ENCODE measurements at regions not wholly inside any gene's neighbourhood (a gene's known extent, or its start where the extent isn't known, plus 50 kb on each side); places are given as distances from the start of the nearest gene placed in this dataset.

DNA sequence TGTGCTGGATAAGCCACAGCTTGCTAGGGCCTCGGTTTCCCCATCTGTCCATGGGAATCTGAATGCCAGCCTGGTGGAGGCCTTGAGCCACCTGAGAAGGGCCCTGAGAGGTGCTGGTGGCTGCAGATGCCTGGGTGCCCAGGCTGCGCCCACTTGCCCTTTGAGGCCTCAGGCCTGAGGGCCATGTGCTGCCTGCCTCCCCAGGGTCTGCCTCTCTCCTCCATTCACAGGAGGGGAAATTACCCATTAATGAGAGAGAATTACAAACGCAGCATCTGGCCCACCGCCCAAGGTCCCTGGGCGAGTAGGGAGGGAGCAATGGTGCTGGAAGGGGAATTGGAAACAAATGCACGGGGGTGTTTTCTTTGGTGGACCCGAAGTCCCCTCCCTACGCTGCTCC is 59.6 kb downstream of the BARX1 start:
- Histone ChIP-seq H3K36me3 (no peaks in the 10 kb centered on the region), H3K27ac (no peak overlapping the region), H3K27me3 (no peaks in the 10 kb centered on the region), H3K4me1 (no peaks in the 10 kb centered on the region), H3K4me3 (no peak overlapping the region), H3K9me3 (no peaks in the 10 kb centered on the region)
- in situ Hi-C loops (cut with MboI; ENCODE audit: low sequenced_read_pairs in 4 of 4), result no loop called here
- intact Hi-C loops (cut with DNase I; ENCODE audit: low total_unique reads), result no loop called here
- TF ChIP-seq, protein P1, sequence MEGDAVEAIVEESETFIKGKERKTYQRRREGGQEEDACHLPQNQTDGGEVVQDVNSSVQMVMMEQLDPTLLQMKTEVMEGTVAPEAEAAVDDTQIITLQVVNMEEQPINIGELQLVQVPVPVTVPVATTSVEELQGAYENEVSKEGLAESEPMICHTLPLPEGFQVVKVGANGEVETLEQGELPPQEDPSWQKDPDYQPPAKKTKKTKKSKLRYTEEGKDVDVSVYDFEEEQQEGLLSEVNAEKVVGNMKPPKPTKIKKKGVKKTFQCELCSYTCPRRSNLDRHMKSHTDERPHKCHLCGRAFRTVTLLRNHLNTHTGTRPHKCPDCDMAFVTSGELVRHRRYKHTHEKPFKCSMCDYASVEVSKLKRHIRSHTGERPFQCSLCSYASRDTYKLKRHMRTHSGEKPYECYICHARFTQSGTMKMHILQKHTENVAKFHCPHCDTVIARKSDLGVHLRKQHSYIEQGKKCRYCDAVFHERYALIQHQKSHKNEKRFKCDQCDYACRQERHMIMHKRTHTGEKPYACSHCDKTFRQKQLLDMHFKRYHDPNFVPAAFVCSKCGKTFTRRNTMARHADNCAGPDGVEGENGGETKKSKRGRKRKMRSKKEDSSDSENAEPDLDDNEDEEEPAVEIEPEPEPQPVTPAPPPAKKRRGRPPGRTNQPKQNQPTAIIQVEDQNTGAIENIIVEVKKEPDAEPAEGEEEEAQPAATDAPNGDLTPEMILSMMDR (IDR thresholded peaks at IDR 0.05 in 4 of 5, conservative IDR thresholded peaks at IDR 0.05 in 1 of 5), result no peak
- TF ChIP-seq POLR2A (IDR thresholded peaks at IDR 0.05), result no peak
- DNase-seq, result no peak
- ATAC-seq, result no peak

DNA sequence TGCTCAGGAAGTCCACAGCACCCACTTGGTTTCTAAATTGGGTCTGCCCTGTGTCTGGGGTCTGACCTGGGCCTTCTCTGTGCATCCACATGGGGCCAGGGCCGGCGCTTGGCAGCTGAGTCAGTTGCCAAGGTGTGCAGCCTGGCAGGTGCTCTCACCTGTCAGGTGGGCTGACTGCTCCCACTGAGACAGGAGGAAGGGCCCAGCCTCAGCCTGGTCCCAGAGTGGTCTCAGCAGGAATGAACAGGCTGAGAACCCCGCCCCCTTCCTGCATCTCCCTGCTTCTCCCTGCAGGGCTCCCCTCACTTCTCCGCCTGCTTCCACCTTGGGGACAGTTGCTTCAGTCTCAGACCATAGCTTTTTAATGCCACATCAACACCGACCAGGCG is 60.5 kb downstream of the BARX1 start:
- H3K27me3 ChIP-seq, result no peaks in the 10 kb centered on the region
- no peaks in the 10 kb centered on the region for H3K4me1 ChIP-seq
- no peak for DNase-seq
- no peak for ATAC-seq
- in situ Hi-C loops (cut with MboI; ENCODE audit: low sequenced_read_pairs in 4 of 4) (no loop called here), intact Hi-C loops (cut with DNase I; ENCODE audit: low total_unique reads) (no loop called here)
- TF ChIP-seq, protein P1 (IDR thresholded peaks at IDR 0.05 in 4 of 5, conservative IDR thresholded peaks at IDR 0.05 in 1 of 5), result no peak
- no peak for TF ChIP-seq POLR2A (IDR thresholded peaks at IDR 0.05)
- no peak overlapping the region for H3K4me3 ChIP-seq
- no peak overlapping the region for H3K27ac ChIP-seq
- H3K36me3 ChIP-seq, result no peaks in the 10 kb centered on the region
- H3K9me3 ChIP-seq, result no peaks in the 10 kb centered on the region

DNA sequence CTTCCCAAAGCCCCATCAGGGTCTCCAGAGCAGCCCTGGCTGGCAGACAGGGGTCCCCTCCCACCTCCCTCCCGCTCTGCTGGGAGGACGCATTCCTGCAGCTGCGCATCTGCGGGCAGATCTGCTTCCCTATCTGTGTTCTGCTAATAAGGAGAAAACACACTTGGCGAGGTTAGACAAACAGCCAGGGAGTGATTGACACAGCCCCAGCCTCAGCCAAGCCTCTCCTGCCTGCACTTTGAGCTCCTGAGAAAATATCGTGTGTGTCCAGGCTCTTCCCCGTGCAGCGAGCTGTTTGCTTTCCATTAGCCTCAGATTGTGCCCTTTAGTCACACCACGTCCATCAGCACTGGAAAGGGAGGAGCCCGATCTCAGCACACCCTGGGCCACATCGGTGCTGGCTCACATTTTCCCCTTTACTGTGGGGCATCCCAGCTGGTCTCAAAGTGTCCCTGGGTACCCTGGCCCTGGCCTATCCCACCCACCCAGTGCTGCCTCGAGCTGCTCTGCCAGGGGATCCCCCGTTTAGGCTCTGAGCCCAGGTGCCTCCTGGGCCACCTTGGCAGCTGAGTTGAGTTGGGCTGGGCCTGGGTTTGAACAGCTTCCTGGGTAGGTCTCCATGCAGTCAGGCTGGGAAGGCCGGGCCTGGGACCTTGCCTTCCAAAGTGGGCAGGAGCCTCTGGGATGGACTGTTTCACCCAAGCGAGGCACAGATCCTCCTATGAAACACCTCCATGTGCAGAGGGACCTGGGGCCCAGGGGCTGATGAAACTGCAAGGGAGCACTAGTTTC is 61.1 kb downstream of the BARX1 start:
- no peaks in the 10 kb centered on the region for H3K36me3 ChIP-seq
- ATAC-seq (no peak), DNase-seq (no peak)
- in situ Hi-C loops (cut with MboI; ENCODE audit: low sequenced_read_pairs in 4 of 4) (no loop called here), intact Hi-C loops (cut with DNase I; ENCODE audit: low total_unique reads) (no loop called here)
- H3K27ac ChIP-seq, result no peak overlapping the region
- TF ChIP-seq, protein P1 (IDR thresholded peaks at IDR 0.05 in 4 of 5, conservative IDR thresholded peaks at IDR 0.05 in 1 of 5), result no peak
- TF ChIP-seq POLR2A (IDR thresholded peaks at IDR 0.05), result no peak
- H3K4me3 ChIP-seq, result no peak overlapping the region
- H3K9me3 ChIP-seq, result no peaks in the 10 kb centered on the region
- H3K4me1 ChIP-seq, result no peaks in the 10 kb centered on the region
- no peaks in the 10 kb centered on the region for H3K27me3 ChIP-seq

DNA sequence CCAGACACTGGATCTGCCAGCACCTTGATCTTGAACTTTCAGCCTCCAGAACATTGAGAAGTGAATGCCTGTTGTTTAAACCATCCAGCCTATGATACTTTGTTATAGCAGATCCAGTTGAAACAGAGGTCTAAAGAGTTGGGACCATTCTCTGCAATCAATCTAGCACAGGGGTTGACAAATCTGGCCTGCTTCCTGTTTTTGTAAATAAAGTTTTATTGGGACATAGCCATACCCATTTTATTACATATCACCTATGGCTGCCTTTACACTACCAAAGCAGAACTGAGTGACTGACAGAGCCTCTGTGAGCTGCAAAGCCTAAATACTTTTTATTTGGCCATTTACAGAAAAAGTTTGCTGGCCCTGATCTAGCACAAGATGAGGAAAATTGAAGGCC is 62.0 kb downstream of the BARX1 start:
- Histone ChIP-seq H3K27ac (no peak overlapping the region), H3K36me3 (no peaks in the 10 kb centered on the region), H3K4me1 (no peaks in the 10 kb centered on the region), H3K27me3 (no peaks in the 10 kb centered on the region), H3K9me3 (no peaks in the 10 kb centered on the region), H3K4me3 (no peak overlapping the region)
- intact Hi-C loops (cut with DNase I; ENCODE audit: low total_unique reads), result no loop called here
- DNase-seq, result no peak
- no peak for TF ChIP-seq POLR2A (IDR thresholded peaks at IDR 0.05)
- TF ChIP-seq, protein P1 (IDR thresholded peaks at IDR 0.05 in 4 of 5, conservative IDR thresholded peaks at IDR 0.05 in 1 of 5), result no peak
- ATAC-seq, result no peak
- in situ Hi-C loops (cut with MboI; ENCODE audit: low sequenced_read_pairs in 4 of 4), result no loop called here

DNA sequence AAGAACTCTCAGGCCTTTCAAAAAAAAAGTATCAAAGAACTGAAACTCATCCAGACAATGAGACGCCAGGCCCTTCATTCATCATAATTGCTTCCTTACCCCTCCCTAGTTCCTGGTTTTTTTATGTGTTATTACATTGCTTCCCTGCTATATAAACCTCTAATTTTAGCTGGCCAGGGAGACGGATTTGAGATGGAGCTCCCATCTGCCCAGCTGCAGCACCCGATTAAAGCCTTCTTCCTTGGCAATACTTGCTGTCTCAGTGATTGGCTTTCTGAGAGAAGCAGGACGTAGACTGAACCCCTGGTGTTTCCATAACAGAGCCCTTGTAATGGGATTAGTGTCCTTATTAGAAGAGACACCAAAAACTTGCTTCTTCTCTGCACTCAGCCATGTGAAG is 62.4 kb downstream of the BARX1 start:
- TF ChIP-seq POLR2A (IDR thresholded peaks at IDR 0.05), result no peak
- TF ChIP-seq, protein P1 (IDR thresholded peaks at IDR 0.05 in 4 of 5, conservative IDR thresholded peaks at IDR 0.05 in 1 of 5), result no peak

More for the DNA sequence above, 62.4 kb downstream of the BARX1 start:
- Histone ChIP-seq H3K4me3 (no peak overlapping the region), H3K36me3 (no peaks in the 10 kb centered on the region), H3K27me3 (no peaks in the 10 kb centered on the region), H3K9me3 (no peaks in the 10 kb centered on the region), H3K27ac (no peak overlapping the region), H3K4me1 (no peaks in the 10 kb centered on the region)
- intact Hi-C loops (cut with DNase I; ENCODE audit: low total_unique reads), result no loop called here
- in situ Hi-C loops (cut with MboI; ENCODE audit: low sequenced_read_pairs in 4 of 4), result no loop called here
- DNase-seq (no peak), ATAC-seq (no peak)

Data from gastrocnemius medialis (tissue), 4 donors.